Esophagus squamous epithelium (tissue), 4 donors: ENCODE measurements at regions not wholly inside any gene's neighbourhood (a gene's known extent, or its start where the extent isn't known, plus 50 kb on each side); places are given as distances from the start of the nearest gene placed in this dataset.

ENCODE experiments used
- CTCF ChIP-seq, 6 experiments: fragments of 450-650 bp in 4 of 6; fragments of 200-600 bp in 2 of 6; sonication (generic) in 2 of 6; IDR thresholded peaks; one replicate each; pipeline ENCODE4 v1.5.1; 2016 to 2019; ENCODE audit warnings: antibody characterized with exemption in 6 of 6, mild to moderate bottlenecking in 4 of 6, moderate library complexity in 4 of 6
- POLR2A ChIP-seq, 4 donors: fragments of 450-650 bp; IDR thresholded peaks; one replicate each; pipeline ENCODE4 v1.6.1; 2017; ENCODE audit warnings: antibody characterized with exemption in 4 of 4, mild to moderate bottlenecking in 4 of 4, moderate library complexity in 3 of 4

- TF ChIP-seq POLR2A (IDR thresholded peaks at IDR 0.05) (no peak), CTCF (IDR thresholded peaks at IDR 0.05) (no peak)
Measured at GRCh38 chr3:21055015-21055414, 696.0 kb downstream of the ZNF385D start.
